GM23338 (cell line): ENCODE measurements at regions not wholly inside any gene's neighbourhood (a gene's known extent, or its start where the extent isn't known, plus 50 kb on each side); places are given as distances from the start of the nearest gene placed in this dataset.

Experiments
- ATAC-seq: fragments of 200-7000 bp; cut with Tn5 transposase; 3 replicates; pipeline ENCODE4 v1.9.1; 2020
- DNase-seq: peaks from one replicate; pipeline ENCODE4 v3.0.0-alpha.2; 2015; ENCODE audit warnings: low spot score
- H2AFZ ChIP-seq: fragments of 200-600 bp; sonication (generic); 2 replicates; pipeline ENCODE4 v1.8.0; 2016; ENCODE audit warnings: antibody characterized with exemption, mild to moderate bottlenecking, moderate library complexity
- H3F3A ChIP-seq: fragments of 200-600 bp; sonication (generic); replicated peaks from 2 replicates; pipeline ENCODE4 v1.8.0; 2017; ENCODE audit warnings: antibody characterized with exemption, mixed run types, low read depth
- H3K27ac ChIP-seq: fragments of 200-600 bp; sonication (generic); 2 replicates; pipeline ENCODE4 v1.6.1; 2016; ENCODE audit warnings: low read depth
- H3K27me3 ChIP-seq: fragments of 200-600 bp; sonication (generic); 2 replicates; pipeline ENCODE4 v1.8.0; 2016; ENCODE audit warnings: mild to moderate bottlenecking, mixed run types, moderate library complexity; ENCODE audit not compliant: insufficient read depth
- H3K36me3 ChIP-seq: fragments of 200-600 bp; sonication (generic); 2 replicates; pipeline ENCODE4 v1.8.0; 2016; ENCODE audit warnings: mild to moderate bottlenecking; ENCODE audit not compliant: insufficient read depth
- H3K4me1 ChIP-seq: fragments of 200-600 bp; sonication (generic); 2 replicates; pipeline ENCODE4 v1.8.0; 2016; ENCODE audit warnings: mild to moderate bottlenecking, moderate library complexity; ENCODE audit not compliant: insufficient read depth
- H3K4me2 ChIP-seq: fragments of 200-600 bp; sonication (generic); 2 replicates; pipeline ENCODE4 v1.7.1; 2017; ENCODE audit warnings: mixed run types
- H3K4me3 ChIP-seq: fragments of 200-600 bp; sonication (generic); 2 replicates; pipeline ENCODE4 v1.6.1; 2016; ENCODE audit warnings: mixed run types
- H3K79me2 ChIP-seq: fragments of 200-600 bp; sonication (generic); replicated peaks from 2 replicates; pipeline ENCODE4 v1.8.0; 2017; ENCODE audit warnings: mild to moderate bottlenecking; ENCODE audit not compliant: insufficient read depth
- H3K9me2 ChIP-seq: fragments of 200-600 bp; sonication (generic); 2 replicates; pipeline ENCODE4 v1.8.0; 2017; ENCODE audit not compliant: insufficient read depth
- H4K20me1 ChIP-seq: fragments of 200-600 bp; sonication (generic); replicated peaks from 2 replicates; pipeline ENCODE4 v1.8.0; 2017; ENCODE audit warnings: mild to moderate bottlenecking; ENCODE audit not compliant: insufficient read depth
- H3K27ac Mint-ChIP-seq: 2 replicates; pipeline ENCODE4 v1.8.0; 2020; ENCODE audit warnings: inconsistent platforms, mild to moderate bottlenecking, moderate library complexity, mixed read lengths
- H3K27me3 Mint-ChIP-seq: 3 replicates; pipeline ENCODE4 v1.8.0; 2022; ENCODE audit warnings: low read depth, mild to moderate bottlenecking, moderate library complexity, mixed read lengths, inconsistent platforms; ENCODE audit not compliant: insufficient read depth, poor library complexity
- H3K36me3 Mint-ChIP-seq: 3 replicates; pipeline ENCODE4 v1.8.0; 2021; ENCODE audit warnings: low read depth, mild to moderate bottlenecking, inconsistent platforms, moderate library complexity, mixed read lengths
- H3K4me1 Mint-ChIP-seq: 3 replicates; pipeline ENCODE4 v1.8.0; 2020; ENCODE audit warnings: mild to moderate bottlenecking, inconsistent platforms, mixed read lengths
- H3K4me3 Mint-ChIP-seq: 3 replicates; pipeline ENCODE4 v1.8.0; 2021; ENCODE audit warnings: moderate library complexity, mild to moderate bottlenecking, inconsistent platforms, mixed read lengths
- H3K9me3 Mint-ChIP-seq: 3 replicates; pipeline ENCODE4 v1.8.0; 2020; ENCODE audit warnings: moderate library complexity, mild to moderate bottlenecking, inconsistent platforms, mixed read lengths
- CREB1 ChIP-seq: fragments of 250-450 bp; sonication (Bioruptor Pico); IDR thresholded peaks from 2 replicates; pipeline ENCODE4 v1.5.0; 2020; ENCODE audit warnings: low read depth, mild to moderate bottlenecking, moderate library complexity
- EZH2 ChIP-seq: fragments of 200-600 bp; sonication (generic); IDR thresholded peaks from one replicate; pipeline ENCODE4 v1.8.0; 2017; ENCODE audit warnings: antibody characterized with exemption, mild to moderate bottlenecking, low read depth; ENCODE audit not compliant: unreplicated experiment
- EZH2phosphoT487 ChIP-seq: fragments of 200-600 bp; sonication (generic); IDR thresholded peaks from one replicate; pipeline ENCODE4 v1.8.1; 2018; ENCODE audit warnings: antibody characterized with exemption; ENCODE audit not compliant: unreplicated experiment
- JUNB ChIP-seq: IDR thresholded peaks from one replicate; pipeline ENCODE4 v1.6.1; 2016; ENCODE audit warnings: antibody characterized with exemption; ENCODE audit not compliant: unreplicated experiment
- POLR2AphosphoS5 ChIP-seq: IDR thresholded peaks from 2 replicates; pipeline ENCODE4 v1.6.1; 2016; ENCODE audit warnings: antibody characterized with exemption, low read depth
- STAT1 ChIP-seq: IDR thresholded peaks from one replicate; pipeline ENCODE4 v1.6.1; 2016; ENCODE audit warnings: antibody characterized with exemption; ENCODE audit not compliant: unreplicated experiment
- ZNF331 ChIP-seq: fragments of 250-450 bp; sonication (Bioruptor Pico); IDR thresholded peaks from 2 replicates; pipeline ENCODE4 v1.5.0; 2020; ENCODE audit warnings: low read depth, mild to moderate bottlenecking, moderate library complexity
- TF ChIP-seq, protein P1 (sequence below): IDR thresholded peaks from 2 replicates; pipeline ENCODE4 v1.6.1; 2016; ENCODE audit warnings: antibody characterized with exemption
- TF ChIP-seq, protein P2 (sequence below), 2 experiments: fragments of 200-600 bp in 1 of 2; sonication (generic) in 1 of 2; conservative IDR thresholded peaks; 2 replicates each; pipeline versions ENCODE4 v1.5.1 to v1.6.1; 2016 to 2017; ENCODE audit warnings: antibody characterized with exemption in 2 of 2, low read depth in 2 of 2, mild to moderate bottlenecking in 2 of 2, moderate library complexity in 1 of 2
- TF ChIP-seq, protein P3 (sequence below): IDR thresholded peaks from one replicate; pipeline ENCODE4 v1.6.1; 2018; ENCODE audit warnings: antibody characterized with exemption; ENCODE audit not compliant: unreplicated experiment

DNA sequence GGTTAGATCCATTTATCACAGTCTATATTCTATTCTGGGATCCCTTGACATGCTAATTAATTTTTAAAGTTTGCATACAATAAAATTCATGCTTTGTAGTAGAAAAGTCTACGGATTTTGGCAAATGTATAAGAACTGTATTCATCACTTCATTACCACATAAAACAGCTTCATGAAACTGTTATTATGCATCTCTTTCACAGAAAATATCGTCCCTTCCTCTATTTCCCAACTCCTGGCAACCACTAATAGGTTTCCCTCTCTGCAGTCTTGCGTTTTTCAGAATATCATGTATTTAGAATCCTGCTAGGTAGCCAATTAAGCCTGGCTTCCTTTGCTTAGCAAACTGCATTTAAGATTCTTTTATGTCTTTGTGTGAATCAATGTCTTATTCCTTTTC lies 441.3 kb upstream of the RGS17 start:
- 0 out of 3 replicates have a peak, but pooled peaks cover 3% of the 10 kb centered on the region for H3K9me3 Mint-ChIP-seq
- H3K27me3 Mint-ChIP-seq: no peaks in the 10 kb centered on the region
- no peaks in the 10 kb centered on the region for H4K20me1 ChIP-seq
- H3K79me2 ChIP-seq: no peaks in the 10 kb centered on the region
- no peaks in the 10 kb centered on the region for H3K27me3 ChIP-seq
- no peaks in the 10 kb centered on the region for H3K36me3 Mint-ChIP-seq
- no peak overlapping the region for H3K27ac Mint-ChIP-seq
- no peak overlapping the region for H3K4me3 Mint-ChIP-seq
- H3K27ac ChIP-seq: no peak overlapping the region
- no peak overlapping the region for H3K4me2 ChIP-seq
- DNase-seq: no peak
- no peaks in the 10 kb centered on the region for H3K4me1 ChIP-seq
- ATAC-seq: no peak
- no peaks in the 10 kb centered on the region for H3K9me2 ChIP-seq
- H3K4me3 ChIP-seq: no peak overlapping the region
- no peak overlapping the region for H2AFZ ChIP-seq
- H3K4me1 Mint-ChIP-seq: no peaks in the 10 kb centered on the region; the same call in 2 of the 3 replicates
- TF ChIP-seq STAT1 (no peak), JUNB (no peak), EZH2phosphoT487 (no peak), ZNF331 (CRISPR knock-in tag) (no peak), POLR2AphosphoS5 (no peak), CREB1 (no peak)
- TF ChIP-seq, protein P1, sequence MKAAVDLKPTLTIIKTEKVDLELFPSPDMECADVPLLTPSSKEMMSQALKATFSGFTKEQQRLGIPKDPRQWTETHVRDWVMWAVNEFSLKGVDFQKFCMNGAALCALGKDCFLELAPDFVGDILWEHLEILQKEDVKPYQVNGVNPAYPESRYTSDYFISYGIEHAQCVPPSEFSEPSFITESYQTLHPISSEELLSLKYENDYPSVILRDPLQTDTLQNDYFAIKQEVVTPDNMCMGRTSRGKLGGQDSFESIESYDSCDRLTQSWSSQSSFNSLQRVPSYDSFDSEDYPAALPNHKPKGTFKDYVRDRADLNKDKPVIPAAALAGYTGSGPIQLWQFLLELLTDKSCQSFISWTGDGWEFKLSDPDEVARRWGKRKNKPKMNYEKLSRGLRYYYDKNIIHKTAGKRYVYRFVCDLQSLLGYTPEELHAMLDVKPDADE: no peak
- no peaks in the 10 kb centered on the region for H3K36me3 ChIP-seq
- no peaks in the 10 kb centered on the region for H3F3A ChIP-seq

DNA sequence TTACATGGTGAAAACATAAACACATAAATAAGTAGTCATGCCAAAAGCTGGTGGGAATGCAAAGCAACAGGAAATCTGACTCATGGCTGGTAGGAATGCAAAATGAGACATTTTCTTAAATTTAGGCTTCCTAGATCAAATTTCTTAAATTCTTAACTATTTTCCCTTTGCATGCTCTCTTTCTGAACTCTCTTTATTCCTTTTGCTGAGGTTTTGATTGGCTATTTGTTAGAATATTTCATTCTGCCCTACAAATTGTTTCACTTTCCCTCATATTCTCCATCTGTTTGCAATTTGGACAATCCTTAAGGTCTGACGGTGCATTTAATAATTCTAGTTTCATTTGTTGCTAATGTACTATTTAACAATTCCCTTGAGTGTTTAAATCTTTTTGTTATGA lies 437.5 kb upstream of the RGS17 start:
- Mint-ChIP-seq H3K4me1 (no peaks in the 10 kb centered on the region; the same call in 2 of the 3 replicates), H3K9me3 (no peaks in the 10 kb centered on the region), H3K4me3 (no peak overlapping the region), H3K27ac (no peak overlapping the region; the same call in 1 of the 2 replicates), H3K27me3 (no peaks in the 10 kb centered on the region), H3K36me3 (no peaks in the 10 kb centered on the region)
- no peaks in the 10 kb centered on the region for H4K20me1 ChIP-seq
- ATAC-seq (no peak), DNase-seq (no peak)
- no peaks in the 10 kb centered on the region for H3K9me2 ChIP-seq
- no peaks in the 10 kb centered on the region for H3F3A ChIP-seq
- H3K4me2 ChIP-seq: no peak overlapping the region
- H3K4me3 ChIP-seq: no peak overlapping the region
- no peak overlapping the region for H2AFZ ChIP-seq
- no peaks in the 10 kb centered on the region for H3K79me2 ChIP-seq
- no peaks in the 10 kb centered on the region for H3K27me3 ChIP-seq
- no peaks in the 10 kb centered on the region for H3K36me3 ChIP-seq
- H3K27ac ChIP-seq: no peak overlapping the region
- no peaks in the 10 kb centered on the region for H3K4me1 ChIP-seq
- TF ChIP-seq POLR2AphosphoS5 (no peak), STAT1 (no peak), CREB1 (no peak), ZNF331 (CRISPR knock-in tag) (no peak), EZH2 (no peak), EZH2phosphoT487 (no peak)
- TF ChIP-seq, protein P2, sequence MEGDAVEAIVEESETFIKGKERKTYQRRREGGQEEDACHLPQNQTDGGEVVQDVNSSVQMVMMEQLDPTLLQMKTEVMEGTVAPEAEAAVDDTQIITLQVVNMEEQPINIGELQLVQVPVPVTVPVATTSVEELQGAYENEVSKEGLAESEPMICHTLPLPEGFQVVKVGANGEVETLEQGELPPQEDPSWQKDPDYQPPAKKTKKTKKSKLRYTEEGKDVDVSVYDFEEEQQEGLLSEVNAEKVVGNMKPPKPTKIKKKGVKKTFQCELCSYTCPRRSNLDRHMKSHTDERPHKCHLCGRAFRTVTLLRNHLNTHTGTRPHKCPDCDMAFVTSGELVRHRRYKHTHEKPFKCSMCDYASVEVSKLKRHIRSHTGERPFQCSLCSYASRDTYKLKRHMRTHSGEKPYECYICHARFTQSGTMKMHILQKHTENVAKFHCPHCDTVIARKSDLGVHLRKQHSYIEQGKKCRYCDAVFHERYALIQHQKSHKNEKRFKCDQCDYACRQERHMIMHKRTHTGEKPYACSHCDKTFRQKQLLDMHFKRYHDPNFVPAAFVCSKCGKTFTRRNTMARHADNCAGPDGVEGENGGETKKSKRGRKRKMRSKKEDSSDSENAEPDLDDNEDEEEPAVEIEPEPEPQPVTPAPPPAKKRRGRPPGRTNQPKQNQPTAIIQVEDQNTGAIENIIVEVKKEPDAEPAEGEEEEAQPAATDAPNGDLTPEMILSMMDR (conservative IDR thresholded peaks at IDR 0.05; ENCODE audit: low read depth in 2 of 2): no peak
- TF ChIP-seq, protein P3, sequence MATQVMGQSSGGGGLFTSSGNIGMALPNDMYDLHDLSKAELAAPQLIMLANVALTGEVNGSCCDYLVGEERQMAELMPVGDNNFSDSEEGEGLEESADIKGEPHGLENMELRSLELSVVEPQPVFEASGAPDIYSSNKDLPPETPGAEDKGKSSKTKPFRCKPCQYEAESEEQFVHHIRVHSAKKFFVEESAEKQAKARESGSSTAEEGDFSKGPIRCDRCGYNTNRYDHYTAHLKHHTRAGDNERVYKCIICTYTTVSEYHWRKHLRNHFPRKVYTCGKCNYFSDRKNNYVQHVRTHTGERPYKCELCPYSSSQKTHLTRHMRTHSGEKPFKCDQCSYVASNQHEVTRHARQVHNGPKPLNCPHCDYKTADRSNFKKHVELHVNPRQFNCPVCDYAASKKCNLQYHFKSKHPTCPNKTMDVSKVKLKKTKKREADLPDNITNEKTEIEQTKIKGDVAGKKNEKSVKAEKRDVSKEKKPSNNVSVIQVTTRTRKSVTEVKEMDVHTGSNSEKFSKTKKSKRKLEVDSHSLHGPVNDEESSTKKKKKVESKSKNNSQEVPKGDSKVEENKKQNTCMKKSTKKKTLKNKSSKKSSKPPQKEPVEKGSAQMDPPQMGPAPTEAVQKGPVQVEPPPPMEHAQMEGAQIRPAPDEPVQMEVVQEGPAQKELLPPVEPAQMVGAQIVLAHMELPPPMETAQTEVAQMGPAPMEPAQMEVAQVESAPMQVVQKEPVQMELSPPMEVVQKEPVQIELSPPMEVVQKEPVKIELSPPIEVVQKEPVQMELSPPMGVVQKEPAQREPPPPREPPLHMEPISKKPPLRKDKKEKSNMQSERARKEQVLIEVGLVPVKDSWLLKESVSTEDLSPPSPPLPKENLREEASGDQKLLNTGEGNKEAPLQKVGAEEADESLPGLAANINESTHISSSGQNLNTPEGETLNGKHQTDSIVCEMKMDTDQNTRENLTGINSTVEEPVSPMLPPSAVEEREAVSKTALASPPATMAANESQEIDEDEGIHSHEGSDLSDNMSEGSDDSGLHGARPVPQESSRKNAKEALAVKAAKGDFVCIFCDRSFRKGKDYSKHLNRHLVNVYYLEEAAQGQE: no peak
